Stimulated activated memory B cell treated with anti-CD40 and anti-IgM and Interleukin-4, amounts not matched to agents 10 μg/mL and 1 μg/mL and 100 μg/mL, for 72 hours (primary cell): ENCODE measurements at regions not wholly inside any gene's neighbourhood (a gene's known extent, or its start where the extent isn't known, plus 50 kb on each side); places are given as distances from the start of the nearest gene placed in this dataset.

ENCODE experiments used
- ATAC-seq: fragments of 150-1000 bp; cut with Tn5 transposase; 2 replicates; pipeline ENCODE4 v1.10.0; 2021
- H3K27ac Mint-ChIP-seq: one replicate; pipeline ENCODE4 v1.8.0; 2022; ENCODE audit warnings: mild to moderate bottlenecking, mixed read lengths
- H3K27me3 Mint-ChIP-seq: one replicate; pipeline ENCODE4 v1.8.0; 2022; ENCODE audit warnings: mixed read lengths
- H3K36me3 Mint-ChIP-seq: one replicate; pipeline ENCODE4 v1.8.0; 2022; ENCODE audit warnings: mixed read lengths
- H3K4me1 Mint-ChIP-seq: one replicate; pipeline ENCODE4 v1.8.0; 2022; ENCODE audit warnings: mixed read lengths
- H3K4me3 Mint-ChIP-seq: one replicate; pipeline ENCODE4 v1.8.0; 2022; ENCODE audit warnings: mild to moderate bottlenecking, moderate library complexity, mixed read lengths
- H3K9me3 Mint-ChIP-seq: one replicate; pipeline ENCODE4 v1.8.0; 2022; ENCODE audit warnings: mixed read lengths

DNA sequence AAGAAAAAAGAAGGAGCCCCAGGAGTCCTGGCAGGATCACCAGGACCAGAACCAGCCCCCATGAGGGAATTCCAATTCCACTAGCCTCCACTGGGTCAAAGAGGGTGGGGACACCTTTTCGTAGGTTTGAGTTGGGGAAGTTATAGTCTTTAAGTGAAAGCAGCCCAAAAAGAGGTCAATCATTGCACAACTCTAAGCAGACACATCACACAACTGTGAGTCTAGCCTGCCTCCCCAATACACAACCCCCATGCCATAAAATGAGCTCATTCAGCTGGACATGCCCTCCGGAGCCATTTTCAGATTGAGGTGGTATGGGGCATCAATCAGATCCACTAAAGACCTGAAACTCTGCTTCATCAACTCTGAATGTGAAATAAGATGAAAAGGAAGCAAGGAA is 179.9 kb downstream of the NPHP4 start:
- no peaks in the 10 kb centered on the region for H3K4me1 Mint-ChIP-seq
- no peaks in the 10 kb centered on the region for H3K9me3 Mint-ChIP-seq

DNA sequence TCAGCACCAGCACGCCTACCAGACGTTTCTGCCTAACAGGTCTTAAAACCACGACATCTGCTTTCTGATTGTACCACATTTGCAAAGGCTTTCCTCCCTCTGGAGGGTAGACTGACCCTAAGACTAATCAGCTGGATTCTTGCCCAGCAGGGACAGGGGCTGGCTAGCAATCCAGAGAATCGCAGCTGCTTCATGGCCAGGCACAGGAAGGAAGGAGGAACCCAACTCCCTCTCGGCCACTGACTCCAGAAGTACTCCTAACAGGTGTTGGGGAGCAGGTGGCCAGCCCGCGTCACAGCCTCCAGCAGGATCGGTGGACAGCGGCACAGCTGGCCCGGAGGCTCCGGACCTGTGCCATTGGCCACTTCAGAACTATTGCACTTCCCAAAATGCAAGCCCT is 180.8 kb downstream of the NPHP4 start:
- Mint-ChIP-seq H3K9me3 (no peaks in the 10 kb centered on the region), H3K4me3 (no peak overlapping the region), H3K27me3 (peaks cover 7% of the 10 kb centered on the region), H3K36me3 (no peaks in the 10 kb centered on the region), H3K27ac (no peak overlapping the region), H3K4me1 (no peaks in the 10 kb centered on the region)
- ATAC-seq: no peak

More for the DNA sequence above, 179.9 kb downstream of the NPHP4 start:
- no peak for ATAC-seq
- Mint-ChIP-seq H3K27me3 (peaks cover 16% of the 10 kb centered on the region), H3K4me3 (no peak overlapping the region), H3K36me3 (no peaks in the 10 kb centered on the region), H3K27ac (no peak overlapping the region)

DNA sequence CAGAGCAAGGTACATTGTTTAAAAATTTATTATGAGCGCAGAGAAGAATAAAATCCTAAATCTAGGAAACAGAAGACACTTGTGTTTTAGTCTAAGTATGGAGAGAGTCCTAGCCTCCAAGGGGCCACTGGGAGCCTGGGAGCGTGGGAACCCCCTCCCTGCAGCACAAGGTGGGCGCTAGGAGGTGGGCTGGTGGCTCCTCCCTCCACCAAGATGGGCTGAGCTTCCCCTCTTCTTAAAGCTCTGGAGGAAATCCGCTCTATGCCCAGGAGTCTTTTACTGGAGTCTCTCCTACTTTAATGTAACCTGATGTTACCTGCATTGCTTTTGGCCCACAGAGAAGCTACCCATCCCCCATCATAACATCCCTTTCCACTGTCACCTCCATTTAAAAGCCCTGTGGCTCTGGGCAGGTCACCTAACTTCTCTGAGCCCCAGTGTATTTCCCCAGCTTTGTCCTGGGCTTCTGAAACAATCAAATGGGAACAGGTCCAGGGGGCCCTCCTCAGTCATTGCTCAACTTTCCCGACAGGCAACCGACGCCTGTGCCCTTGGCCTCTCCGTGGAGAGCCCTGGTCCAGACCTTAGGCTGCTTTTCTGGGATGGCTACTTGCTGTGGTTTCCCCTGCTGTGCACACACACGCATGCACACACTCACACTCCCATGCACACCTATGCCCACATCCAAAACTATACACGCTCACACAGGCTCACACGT is 181.5 kb downstream of the NPHP4 start:
- no peak overlapping the region for H3K4me3 Mint-ChIP-seq

DNA sequence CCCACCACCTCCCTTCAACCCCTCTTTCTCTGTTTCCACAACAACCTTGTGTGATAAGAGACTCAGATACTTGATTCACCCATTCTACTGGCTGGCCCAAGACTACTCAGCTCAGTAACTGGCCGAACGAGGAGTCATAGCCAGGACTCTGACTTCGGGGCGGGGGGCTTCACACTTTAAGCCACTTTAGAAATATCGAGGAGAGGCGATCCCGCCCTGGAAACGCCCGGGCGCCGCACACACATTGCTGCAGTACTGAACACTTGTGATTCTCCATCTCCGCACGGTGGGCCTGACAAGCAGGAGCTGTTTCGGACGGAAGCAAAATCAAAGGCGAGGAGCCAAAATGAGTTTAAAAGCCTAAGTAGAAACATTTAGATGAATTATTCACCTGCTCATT is 182.1 kb downstream of the NPHP4 start:
- Mint-ChIP-seq H3K4me3 (no peak overlapping the region), H3K27ac (no peak overlapping the region), H3K27me3 (no peaks in the 10 kb centered on the region), H3K9me3 (no peaks in the 10 kb centered on the region), H3K4me1 (no peaks in the 10 kb centered on the region), H3K36me3 (no peaks in the 10 kb centered on the region)
- ATAC-seq: no peak

More for the DNA sequence above, 181.5 kb downstream of the NPHP4 start:
- no peak for ATAC-seq
- no peaks in the 10 kb centered on the region for H3K4me1 Mint-ChIP-seq
- H3K27ac Mint-ChIP-seq: no peak overlapping the region
- no peaks in the 10 kb centered on the region for H3K9me3 Mint-ChIP-seq
- no peaks in the 10 kb centered on the region for H3K36me3 Mint-ChIP-seq
- no peaks in the 10 kb centered on the region for H3K27me3 Mint-ChIP-seq

DNA sequence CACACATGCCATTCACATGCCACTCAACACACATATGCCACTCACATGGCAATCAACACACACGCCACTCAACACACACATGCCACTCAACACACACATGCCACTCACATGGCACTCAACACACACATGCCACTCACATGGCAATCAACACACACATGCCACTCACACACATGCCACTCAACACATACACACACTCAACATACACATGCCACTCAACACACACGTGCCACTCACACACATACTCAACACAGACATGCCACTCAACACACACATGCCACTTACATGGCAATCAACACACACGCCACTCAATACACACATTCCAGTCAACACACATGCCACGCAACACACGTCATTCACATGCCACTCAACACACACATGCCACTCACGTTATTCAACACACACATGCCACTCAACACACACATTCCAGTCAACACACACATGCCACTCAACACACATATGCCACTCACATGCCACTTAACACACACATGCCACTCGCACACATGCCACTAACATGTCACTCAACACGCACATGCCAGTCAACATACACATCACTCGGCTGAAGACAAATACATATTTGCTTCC is 182.9 kb downstream of the NPHP4 start:
- Mint-ChIP-seq H3K27ac (no peak overlapping the region), H3K9me3 (no peaks in the 10 kb centered on the region), H3K4me3 (no peak overlapping the region), H3K36me3 (no peaks in the 10 kb centered on the region), H3K4me1 (no peaks in the 10 kb centered on the region), H3K27me3 (no peaks in the 10 kb centered on the region)
- ATAC-seq: no peak

DNA sequence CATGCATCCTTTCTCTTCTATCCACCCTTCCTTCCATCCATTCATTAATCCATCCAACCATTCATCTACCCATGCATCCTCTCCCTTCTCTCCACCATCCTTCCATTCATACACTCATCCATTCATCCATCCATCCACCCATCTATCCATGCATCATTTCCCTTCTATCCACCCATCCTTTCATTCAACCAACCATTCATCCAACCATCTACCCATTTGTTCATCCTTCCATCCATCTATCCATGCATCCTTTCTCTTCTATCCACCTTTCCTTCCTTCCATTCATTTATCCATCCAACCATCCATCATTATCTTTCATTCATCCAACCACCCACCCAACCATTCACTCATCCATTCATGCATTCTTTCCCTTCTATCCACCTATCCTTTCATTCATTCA is 188.4 kb downstream of the NPHP4 start:
- Mint-ChIP-seq H3K27ac (no peak overlapping the region), H3K4me3 (no peak overlapping the region), H3K27me3 (no peaks in the 10 kb centered on the region), H3K9me3 (no peaks in the 10 kb centered on the region), H3K4me1 (no peaks in the 10 kb centered on the region), H3K36me3 (no peaks in the 10 kb centered on the region)
- ATAC-seq: no peak

DNA sequence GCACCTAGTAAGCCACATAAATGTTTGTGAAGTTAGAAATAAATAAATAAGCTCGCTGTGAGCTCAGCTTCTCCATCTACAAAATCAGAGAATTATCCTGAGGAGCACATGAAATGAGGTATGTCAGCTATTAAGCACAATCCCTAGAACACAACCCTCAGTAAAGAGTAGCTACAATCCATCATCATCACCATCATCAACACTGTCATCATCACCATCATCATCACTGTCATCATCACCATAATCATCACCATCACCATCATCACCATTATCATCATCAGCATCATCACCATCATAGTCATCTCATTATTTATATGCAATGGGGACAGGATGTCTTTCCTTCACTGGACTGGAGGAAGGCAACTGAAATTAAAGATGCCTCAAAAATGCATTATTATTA is 189.6 kb downstream of the NPHP4 start:
- Mint-ChIP-seq H3K4me3 (no peak overlapping the region), H3K27me3 (no peaks in the 10 kb centered on the region), H3K27ac (no peak overlapping the region), H3K9me3 (no peaks in the 10 kb centered on the region), H3K36me3 (no peaks in the 10 kb centered on the region), H3K4me1 (no peaks in the 10 kb centered on the region)
- no peak for ATAC-seq

DNA sequence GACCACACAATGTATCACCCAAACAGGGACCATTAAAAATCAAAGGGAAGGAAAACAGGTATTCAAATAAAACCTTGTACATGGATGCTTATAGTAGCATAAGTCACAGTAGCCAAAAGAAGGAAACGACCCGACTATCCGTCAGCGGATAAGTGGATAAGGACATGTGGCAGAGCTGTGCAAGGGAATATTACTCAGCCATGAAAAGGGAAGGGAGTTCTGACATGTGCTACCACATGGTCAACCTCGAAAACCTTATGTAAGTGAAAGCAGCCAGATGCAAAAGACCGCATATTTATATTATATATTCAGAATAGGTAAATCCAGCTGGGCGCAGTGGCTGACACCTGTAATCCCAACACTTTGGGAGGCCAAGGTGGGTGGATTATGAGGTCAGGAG is 193.3 kb downstream of the NPHP4 start:
- H3K4me1 Mint-ChIP-seq: no peaks in the 10 kb centered on the region
- H3K9me3 Mint-ChIP-seq: peaks cover 2% of the 10 kb centered on the region
- ATAC-seq: no peak
- H3K27me3 Mint-ChIP-seq: no peaks in the 10 kb centered on the region
- H3K27ac Mint-ChIP-seq: no peak overlapping the region
- no peaks in the 10 kb centered on the region for H3K36me3 Mint-ChIP-seq
- H3K4me3 Mint-ChIP-seq: no peak overlapping the region

DNA sequence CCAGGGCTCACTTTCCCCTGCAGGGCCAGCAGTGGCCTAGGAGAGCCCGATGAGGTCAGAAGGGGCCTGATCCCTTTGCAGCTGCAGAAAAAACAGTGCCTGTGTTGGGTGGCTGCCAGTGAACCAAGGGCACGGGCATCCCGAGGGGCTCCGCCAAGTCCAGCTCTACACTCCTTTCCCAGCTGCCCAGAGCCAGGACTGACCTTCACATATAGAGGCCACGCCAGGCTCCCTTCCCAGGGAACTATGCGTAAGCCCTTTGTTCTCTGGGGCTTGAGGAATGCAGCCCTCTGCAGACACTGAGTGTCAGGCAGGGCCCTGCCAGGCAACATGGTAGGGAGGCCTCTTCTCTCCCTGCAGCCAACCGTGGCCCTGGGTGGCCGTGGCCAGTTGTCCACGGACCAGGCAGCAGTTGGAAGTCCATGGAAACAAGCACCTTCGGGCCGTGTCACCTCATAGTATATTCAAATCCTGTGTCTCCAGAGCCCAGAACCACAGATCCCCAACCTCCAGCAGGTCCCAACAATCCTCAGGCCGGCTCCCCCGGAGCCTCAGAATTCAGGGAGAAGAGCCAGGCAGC is 194.0 kb downstream of the NPHP4 start:
- no peak for ATAC-seq
- no peak overlapping the region for H3K4me3 Mint-ChIP-seq
- H3K27me3 Mint-ChIP-seq: peaks cover under 1% of the 10 kb centered on the region
- no peaks in the 10 kb centered on the region for H3K4me1 Mint-ChIP-seq
- H3K27ac Mint-ChIP-seq: no peak overlapping the region
- no peaks in the 10 kb centered on the region for H3K36me3 Mint-ChIP-seq
- peaks cover 2% of the 10 kb centered on the region for H3K9me3 Mint-ChIP-seq

DNA sequence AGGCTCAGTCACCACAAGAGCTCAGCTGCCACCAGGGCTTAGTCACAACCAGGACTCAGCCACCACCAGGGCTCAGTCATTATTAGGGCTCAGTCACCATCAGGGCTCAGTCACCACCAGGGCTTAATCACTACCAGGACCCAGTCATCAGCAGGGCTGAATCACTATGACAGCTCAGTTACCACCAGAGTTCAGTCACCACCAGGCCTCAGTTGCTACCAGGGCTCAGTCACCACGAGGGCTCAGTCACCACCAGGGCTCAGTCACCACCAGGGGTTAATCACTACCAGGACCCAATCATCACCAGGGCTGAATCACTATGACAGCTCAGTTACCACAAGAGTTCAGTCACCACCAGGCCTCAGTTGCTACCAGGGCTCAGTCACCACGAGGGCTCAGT is 196.2 kb downstream of the NPHP4 start:
- H3K4me1 Mint-ChIP-seq: no peaks in the 10 kb centered on the region
- peaks cover 12% of the 10 kb centered on the region for H3K27me3 Mint-ChIP-seq
- no peak overlapping the region for H3K27ac Mint-ChIP-seq
- no peaks in the 10 kb centered on the region for H3K36me3 Mint-ChIP-seq
- ATAC-seq: no peak
- no peak overlapping the region for H3K4me3 Mint-ChIP-seq
- peaks cover 2% of the 10 kb centered on the region for H3K9me3 Mint-ChIP-seq

DNA sequence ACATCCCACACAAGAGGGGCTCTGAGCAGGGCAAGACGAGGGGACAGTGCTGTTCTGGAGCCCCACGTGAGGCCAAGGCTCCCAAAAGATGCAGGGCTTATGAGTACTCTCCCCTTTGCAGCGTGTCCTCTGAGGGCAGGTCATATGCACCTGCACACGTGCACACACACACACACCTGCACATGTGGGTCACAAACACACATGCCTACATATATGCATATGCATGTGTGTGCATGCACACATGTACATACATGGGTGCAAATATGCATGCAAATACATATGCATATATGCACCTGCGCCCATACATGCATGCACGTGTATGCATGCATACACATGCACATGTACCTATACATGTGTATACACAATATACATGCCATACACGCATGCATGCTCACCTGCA is 197.9 kb downstream of the NPHP4 start:
- peaks cover 7% of the 10 kb centered on the region for H3K9me3 Mint-ChIP-seq
- H3K27ac Mint-ChIP-seq: no peak overlapping the region
- peaks cover 12% of the 10 kb centered on the region for H3K27me3 Mint-ChIP-seq
- H3K4me1 Mint-ChIP-seq: no peaks in the 10 kb centered on the region
- H3K4me3 Mint-ChIP-seq: no peak overlapping the region
- no peak for ATAC-seq
- no peaks in the 10 kb centered on the region for H3K36me3 Mint-ChIP-seq

DNA sequence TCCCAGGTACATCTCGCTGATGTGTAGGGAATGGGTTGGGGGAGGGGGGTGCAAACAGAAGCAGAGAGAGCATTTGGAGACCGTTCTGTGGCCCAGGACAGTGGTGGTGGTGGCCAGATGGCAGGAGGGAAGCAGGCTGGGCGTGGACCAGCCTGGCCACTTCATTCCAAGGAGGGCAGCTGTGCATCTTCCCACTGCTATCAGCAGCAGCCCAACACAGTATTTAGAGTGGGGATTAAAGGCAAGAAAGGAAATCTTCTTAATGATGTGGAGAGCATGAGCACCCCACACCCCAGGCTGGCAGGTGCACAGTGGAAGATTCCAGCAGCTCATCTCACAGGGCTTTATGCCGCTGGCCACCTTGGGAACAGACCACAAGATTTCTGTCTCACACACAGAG is 198.7 kb downstream of the NPHP4 start:
- no peak overlapping the region for H3K4me3 Mint-ChIP-seq
- no peaks in the 10 kb centered on the region for H3K4me1 Mint-ChIP-seq
- H3K36me3 Mint-ChIP-seq: no peaks in the 10 kb centered on the region
- H3K9me3 Mint-ChIP-seq: peaks cover 7% of the 10 kb centered on the region
- peaks cover 12% of the 10 kb centered on the region for H3K27me3 Mint-ChIP-seq
- H3K27ac Mint-ChIP-seq: no peak overlapping the region
- ATAC-seq: no peak

DNA sequence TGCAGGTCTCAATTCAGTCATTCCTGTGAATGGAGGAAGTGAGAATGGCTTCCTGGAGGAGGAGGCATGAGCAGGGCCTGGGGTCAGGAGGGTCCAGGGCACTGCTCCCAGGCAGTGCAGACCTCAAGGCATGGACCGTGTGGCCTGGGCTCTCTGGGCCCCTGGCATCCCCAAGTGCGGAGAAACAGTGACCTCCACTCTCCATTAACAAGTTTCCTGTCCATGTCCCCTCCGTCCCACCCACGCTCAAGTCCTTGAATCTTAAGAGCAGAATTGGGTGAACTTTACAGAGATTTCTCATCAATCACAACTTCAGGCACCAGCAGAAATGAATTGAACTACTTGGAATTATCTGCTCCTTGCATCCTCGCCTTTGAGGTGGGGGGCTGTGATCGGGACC is 211.1 kb downstream of the NPHP4 start:
- H3K4me1 Mint-ChIP-seq: no peaks in the 10 kb centered on the region
- H3K36me3 Mint-ChIP-seq: no peaks in the 10 kb centered on the region
- H3K9me3 Mint-ChIP-seq: no peaks in the 10 kb centered on the region
- H3K4me3 Mint-ChIP-seq: no peak overlapping the region
- ATAC-seq: no peak
- H3K27ac Mint-ChIP-seq: no peak overlapping the region
- H3K27me3 Mint-ChIP-seq: peaks cover 13% of the 10 kb centered on the region

DNA sequence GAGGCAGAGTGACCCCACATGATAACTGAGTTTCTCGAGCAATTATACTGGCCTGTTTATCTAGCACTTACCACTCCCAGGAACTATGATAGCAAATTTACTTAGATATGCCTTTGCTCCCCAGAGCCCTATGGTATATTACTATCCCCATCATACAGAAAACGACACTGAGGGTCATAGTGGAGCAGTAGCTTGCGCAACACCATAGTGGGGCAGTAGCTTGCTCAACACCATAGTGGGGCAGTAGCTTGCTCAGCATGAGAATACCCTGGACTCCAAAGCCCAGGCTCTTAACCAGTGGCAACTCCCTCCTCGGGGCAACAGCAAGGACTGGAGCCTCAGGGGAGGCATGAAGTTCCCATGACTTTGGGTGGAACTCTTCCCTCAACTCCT is 211.9 kb downstream of the NPHP4 start:
- no peaks in the 10 kb centered on the region for H3K9me3 Mint-ChIP-seq
- H3K36me3 Mint-ChIP-seq: no peaks in the 10 kb centered on the region
- ATAC-seq: no peak
- H3K27me3 Mint-ChIP-seq: peaks cover 5% of the 10 kb centered on the region
- H3K27ac Mint-ChIP-seq: no peak overlapping the region
- H3K4me1 Mint-ChIP-seq: no peaks in the 10 kb centered on the region
- no peak overlapping the region for H3K4me3 Mint-ChIP-seq

DNA sequence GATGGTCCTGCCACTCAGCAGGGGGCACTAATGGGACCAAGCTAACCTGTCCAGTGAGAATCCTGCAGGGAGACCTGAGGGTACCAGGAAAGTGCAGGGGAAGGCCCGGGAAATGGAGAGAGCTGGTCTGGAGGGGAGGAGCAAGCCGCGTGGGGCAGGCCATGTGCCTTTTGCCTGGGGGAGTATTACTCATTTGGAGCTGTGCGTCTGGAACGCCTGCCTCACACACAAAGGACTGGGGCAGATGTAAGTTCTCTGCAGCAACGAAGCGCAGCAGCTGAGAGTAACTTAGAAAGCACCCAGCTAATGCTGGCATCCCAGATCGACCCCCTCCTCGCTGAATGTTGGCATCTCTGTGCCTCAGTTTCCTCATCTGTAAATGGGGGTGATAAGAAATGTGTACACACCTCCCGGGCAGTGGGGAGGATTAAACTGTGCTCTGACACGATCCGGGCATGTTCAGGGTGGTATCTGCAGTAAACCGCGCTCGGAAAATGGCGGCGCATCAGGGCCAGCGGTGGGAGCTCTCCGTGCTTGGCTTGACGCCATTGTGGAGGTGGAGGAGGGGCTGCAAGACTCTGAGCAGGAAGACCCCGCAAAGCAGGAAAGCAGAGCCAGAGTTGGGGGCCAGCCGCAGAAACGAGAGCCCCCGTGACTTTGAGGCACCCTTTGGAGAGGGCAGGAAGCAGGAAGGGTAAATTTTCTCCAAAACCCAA is 212.5 kb downstream of the NPHP4 start:
- ATAC-seq: no peak
- H3K27ac Mint-ChIP-seq: no peak overlapping the region

More for the DNA sequence above, 212.5 kb downstream of the NPHP4 start:
- no peaks in the 10 kb centered on the region for H3K4me1 Mint-ChIP-seq
- no peak overlapping the region for H3K4me3 Mint-ChIP-seq
- no peaks in the 10 kb centered on the region for H3K27me3 Mint-ChIP-seq
- H3K9me3 Mint-ChIP-seq: no peaks in the 10 kb centered on the region
- no peaks in the 10 kb centered on the region for H3K36me3 Mint-ChIP-seq
